Right lobe of liver (tissue), 4 donors: ENCODE measurements at regions not wholly inside any gene's neighbourhood (a gene's known extent, or its start where the extent isn't known, plus 50 kb on each side); places are given as distances from the start of the nearest gene placed in this dataset.
"Not testable (repeated sequence)": the region's sequence is repeated elsewhere in the genome, so short reads cannot be mapped to it uniquely, and the experiment has no call there.

Experiments
- POLR2A ChIP-seq: fragments of 450-650 bp; IDR thresholded peaks from one replicate; pipeline ENCODE4 v1.6.1; 2017; ENCODE audit warnings: antibody characterized with exemption, mild to moderate bottlenecking
- TF ChIP-seq, protein P1 (sequence below), 4 donors: fragments of 200-600 bp in 3 of 4; fragments of 450-650 bp in 1 of 4; IDR thresholded peaks; one replicate each; pipeline versions ENCODE4 v1.5.1 to v1.8.0; 2016 to 2022; ENCODE audit warnings: antibody characterized with exemption in 4 of 4, mild to moderate bottlenecking in 2 of 4
- donor health status: DM: no; HTN: no; CAD: no.
- donor health status: DM: no; HTN: no; CAD: no.
- donor health status: DM: no; HTN: yes; CAD: no.

GRCh38 chr4:128422296-128422695, 134.7 kb upstream of the PGRMC2 start:
- TF ChIP-seq POLR2A: not testable (repeated sequence)
- TF ChIP-seq, protein P1, sequence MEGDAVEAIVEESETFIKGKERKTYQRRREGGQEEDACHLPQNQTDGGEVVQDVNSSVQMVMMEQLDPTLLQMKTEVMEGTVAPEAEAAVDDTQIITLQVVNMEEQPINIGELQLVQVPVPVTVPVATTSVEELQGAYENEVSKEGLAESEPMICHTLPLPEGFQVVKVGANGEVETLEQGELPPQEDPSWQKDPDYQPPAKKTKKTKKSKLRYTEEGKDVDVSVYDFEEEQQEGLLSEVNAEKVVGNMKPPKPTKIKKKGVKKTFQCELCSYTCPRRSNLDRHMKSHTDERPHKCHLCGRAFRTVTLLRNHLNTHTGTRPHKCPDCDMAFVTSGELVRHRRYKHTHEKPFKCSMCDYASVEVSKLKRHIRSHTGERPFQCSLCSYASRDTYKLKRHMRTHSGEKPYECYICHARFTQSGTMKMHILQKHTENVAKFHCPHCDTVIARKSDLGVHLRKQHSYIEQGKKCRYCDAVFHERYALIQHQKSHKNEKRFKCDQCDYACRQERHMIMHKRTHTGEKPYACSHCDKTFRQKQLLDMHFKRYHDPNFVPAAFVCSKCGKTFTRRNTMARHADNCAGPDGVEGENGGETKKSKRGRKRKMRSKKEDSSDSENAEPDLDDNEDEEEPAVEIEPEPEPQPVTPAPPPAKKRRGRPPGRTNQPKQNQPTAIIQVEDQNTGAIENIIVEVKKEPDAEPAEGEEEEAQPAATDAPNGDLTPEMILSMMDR (IDR thresholded peaks at IDR 0.05): not testable (repeated sequence)
